NCI-H2107 treated with DMSO at 0.1 percent for 48 hours (cell line): ENCODE measurements at regions not wholly inside any gene's neighbourhood (a gene's known extent, or its start where the extent isn't known, plus 50 kb on each side); places are given as distances from the start of the nearest gene placed in this dataset.

Experiments used
- DNase-seq: peaks from one replicate; lab custom pipeline; 2025; ENCODE audit not compliant: unreplicated experiment; lab: John Stamatoyannopoulos, UW

DNA sequence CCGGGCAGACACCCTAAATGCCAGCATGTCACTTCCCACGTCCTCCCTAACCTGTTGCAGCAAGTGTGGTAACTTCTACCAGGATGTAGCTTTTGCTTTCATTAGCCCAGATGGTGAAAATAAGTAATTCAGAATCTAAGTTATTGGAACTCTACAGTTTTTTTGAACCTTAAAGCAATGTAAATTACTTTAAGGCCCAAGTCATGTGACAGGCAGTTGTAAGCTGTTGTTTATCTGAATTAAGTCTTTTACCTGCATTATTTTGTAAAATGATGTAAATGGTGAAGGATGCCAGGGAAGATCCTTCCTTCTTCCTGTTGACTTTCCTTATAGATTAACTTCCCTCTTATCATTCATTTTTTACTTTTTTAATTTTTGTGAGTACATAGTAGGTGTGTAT, 670.2 kb downstream of the SEMA5A start:
- no peak for DNase-seq

DNA sequence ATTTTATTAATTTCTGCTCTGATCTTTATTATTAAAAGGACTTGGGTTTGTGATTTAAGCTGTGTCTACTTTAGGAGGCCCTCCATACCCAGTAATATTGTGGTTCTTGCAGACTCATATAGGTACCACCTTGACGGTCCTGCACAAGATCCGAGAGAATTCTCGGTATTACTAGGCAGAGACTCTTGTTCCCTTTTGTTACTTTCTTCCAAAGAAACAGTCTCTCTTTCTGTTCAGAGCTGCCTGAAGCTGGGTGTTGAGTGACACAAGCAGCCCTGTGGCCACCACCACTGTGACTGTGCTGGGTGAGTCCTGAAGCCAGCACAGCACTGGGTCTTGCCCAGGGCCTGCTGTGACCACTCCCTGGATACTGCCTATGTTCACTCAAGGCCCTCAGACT, 666.6 kb downstream of the SEMA5A start:
- DNase-seq = no peak

DNA sequence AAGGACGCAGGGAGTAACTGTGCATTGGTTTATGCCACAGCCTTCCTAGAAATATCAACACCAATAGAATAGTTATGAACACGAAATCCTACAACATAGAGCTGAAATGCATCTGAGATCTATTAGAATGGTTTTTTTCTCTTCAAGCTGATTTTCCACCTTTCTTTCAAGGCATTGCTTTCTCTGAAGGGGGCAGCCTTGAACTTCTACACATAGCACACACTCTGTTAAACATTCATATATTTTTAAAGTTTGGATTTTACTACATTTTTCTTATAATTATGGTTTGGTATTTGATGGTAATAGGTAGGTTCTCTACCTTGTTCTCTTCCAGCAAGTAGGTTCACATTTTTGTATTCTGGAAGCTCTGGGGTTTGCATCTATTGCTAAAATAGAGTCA, 661.8 kb downstream of the SEMA5A start:
- DNase-seq = no peak

DNA sequence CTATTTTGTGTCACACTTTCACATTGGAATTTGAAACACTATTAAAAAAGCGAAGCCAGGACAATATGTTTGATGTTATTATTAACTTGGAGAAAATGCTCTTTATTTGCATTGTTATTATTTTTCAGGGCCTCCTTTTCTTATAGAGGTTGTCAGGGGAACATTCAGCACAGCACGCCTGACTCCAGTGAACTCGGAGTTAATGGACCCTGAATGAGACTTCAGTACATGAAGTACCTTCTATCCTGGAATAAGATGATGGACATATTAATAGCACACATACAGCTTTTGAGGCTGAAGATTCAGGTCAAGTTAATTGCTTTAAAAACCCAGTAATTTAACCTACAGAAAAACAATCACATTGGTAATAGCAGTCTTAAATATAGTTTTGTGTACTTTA, 652.9 kb downstream of the SEMA5A start:
- no peak for DNase-seq

DNA sequence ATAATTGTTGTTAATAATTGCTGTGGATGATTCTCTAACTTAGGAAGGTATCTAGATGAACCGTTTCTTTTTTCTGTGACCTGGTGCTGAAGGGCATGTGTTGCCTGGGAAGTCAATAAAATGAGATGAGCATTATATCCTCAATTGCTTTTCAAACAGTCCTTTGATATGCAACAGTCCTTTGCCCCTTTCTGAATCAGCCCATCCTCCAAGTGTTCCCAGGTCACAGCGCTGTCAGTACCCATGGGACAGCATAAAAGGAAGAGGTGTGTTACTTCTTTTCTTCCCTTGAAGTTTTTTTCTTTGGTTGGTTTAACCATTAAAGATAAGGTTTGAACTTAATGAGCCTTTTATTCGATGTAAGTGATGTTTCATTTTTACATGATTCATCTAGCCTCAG, 651.8 kb downstream of the SEMA5A start:
- DNase-seq = no peak

DNA sequence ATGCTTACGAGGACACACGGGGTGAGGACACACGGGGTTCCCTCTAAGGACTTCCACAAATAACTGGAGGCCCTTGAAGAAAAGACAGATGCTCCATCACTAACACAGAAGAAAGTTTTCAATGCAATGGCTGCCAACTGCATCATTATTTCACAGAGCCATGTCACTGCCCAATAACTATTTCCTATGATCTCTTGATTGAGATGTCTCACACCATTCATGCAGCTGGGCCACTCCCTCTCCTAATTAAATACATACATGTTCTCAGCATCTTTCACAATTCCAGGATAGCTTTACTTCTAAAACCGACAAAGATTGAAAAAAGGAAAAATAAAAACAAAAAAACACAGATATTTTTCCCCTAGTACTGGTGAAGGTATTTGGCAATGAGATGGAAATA, 650.8 kb downstream of the SEMA5A start:
- DNase-seq = no peak

DNA sequence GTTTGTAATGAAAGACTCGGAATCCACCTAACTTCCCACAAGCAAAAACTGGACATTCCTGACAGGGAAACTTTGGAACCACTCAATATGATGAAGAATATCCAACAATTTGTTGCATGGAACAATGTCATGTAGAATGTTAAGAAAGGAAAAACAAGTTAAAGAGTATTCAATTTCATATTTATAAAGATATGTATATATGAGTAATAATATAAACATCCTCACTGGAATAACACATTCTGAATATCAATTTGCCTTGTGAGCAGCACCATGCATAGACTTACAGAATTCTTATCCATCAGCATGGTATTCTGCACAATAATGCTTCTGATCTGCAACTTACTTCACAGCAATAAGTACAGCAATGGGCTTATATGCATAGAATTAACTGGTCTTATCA, 650.3 kb downstream of the SEMA5A start:
- DNase-seq = no peak

DNA sequence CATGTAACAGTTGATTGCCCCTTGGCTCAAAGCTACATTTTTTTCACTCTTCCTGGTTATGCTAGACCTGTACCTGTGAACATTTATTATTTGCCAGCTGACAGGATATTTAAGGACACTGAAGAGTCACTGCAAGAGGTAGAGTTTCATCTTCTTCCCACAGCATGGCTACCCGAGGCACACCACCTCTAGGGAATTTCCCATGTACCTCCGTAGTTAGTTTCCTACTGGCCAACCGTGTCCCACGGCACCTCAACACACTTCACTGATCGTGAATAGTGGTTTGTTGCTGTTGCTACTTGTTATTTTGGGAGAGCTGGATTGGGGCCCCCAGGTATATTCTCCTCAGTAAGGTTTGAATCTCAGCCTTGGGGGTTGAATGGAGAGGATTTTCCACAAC, 648.6 kb downstream of the SEMA5A start:
- peak; percentile 26 for DNase-seq

DNA sequence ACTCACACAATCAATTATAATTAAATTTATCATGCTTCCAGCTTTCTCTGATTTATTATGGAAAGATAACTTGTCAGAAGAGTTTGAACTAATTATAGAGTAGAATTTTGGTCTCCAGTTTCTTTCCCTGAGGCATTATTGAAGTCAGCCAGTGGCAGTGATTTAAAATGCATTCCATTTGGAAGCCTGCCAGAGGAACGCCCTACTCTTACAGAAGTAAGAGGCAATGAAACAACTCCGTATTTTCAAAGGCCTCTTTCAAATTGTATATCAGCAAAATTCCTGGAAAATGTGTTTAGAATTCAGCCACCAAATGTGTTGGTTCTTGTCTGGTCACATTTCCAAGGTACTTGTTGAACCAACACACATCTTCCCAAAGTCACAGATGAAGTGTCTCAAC, 640.9 kb downstream of the SEMA5A start:
- peak; percentile 7 for DNase-seq

DNA sequence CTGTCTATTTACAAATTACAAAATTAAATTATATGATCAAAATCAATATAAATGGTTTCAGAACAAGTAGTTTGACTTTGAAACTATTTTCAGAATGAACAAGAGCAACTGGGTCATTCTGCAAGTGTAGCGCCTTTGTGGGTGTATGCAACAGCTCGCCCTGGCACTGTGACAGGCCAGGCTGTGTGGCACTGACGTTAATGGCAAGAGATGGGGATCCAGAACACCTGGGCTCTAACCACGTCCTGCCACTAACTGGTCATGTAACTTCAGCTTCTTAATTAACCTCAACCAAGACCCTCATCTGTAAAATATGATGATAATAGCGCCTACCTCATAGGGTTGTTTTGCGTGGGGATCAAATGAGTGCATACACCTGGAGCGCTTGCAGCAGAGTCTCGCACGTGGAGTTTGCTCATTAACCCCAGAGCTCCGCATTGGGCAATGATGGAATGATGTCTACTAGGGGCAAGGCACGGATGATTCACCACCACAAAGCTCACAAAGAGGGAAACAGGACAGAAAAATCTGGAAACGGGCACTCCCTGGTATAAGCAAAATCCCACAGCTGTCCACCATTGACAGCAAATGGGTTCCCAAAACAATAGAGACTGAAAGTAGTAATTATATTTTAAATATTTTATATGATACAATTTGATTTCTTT, 639.4 kb downstream of the SEMA5A start:
- DNase-seq = no peak

DNA sequence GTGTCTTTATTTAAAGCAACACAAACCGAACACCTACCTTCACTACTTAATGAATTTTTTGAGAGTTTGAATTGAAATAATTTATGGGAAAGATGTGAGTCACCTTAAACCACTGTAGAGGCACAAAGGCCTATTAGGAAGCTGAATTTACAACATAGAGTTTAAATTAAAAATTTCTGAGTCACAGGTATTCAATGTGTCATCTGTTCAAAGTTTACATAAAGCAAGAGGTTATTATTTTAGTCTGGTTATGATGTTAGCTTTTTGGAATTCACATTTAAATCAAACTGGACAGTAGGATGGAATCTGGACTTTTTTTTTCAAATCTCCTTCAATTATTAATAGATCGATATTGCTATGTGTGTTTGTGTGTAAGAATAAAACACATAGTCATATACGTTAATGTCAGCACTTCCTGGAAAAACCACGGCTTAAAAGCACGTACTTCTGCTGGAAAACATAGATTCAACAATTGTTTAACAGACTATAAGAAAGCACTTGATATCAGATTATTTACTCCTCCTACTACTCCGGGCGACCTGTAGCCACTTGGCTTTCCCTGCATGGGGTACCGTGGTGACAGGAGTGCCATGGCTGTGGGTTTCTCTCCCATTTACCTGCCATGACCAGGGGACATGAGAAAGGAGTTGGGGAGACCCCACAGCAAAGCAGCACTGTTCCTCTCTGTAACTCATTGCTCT, 638.6 kb downstream of the SEMA5A start:
- DNase-seq = no peak

DNA sequence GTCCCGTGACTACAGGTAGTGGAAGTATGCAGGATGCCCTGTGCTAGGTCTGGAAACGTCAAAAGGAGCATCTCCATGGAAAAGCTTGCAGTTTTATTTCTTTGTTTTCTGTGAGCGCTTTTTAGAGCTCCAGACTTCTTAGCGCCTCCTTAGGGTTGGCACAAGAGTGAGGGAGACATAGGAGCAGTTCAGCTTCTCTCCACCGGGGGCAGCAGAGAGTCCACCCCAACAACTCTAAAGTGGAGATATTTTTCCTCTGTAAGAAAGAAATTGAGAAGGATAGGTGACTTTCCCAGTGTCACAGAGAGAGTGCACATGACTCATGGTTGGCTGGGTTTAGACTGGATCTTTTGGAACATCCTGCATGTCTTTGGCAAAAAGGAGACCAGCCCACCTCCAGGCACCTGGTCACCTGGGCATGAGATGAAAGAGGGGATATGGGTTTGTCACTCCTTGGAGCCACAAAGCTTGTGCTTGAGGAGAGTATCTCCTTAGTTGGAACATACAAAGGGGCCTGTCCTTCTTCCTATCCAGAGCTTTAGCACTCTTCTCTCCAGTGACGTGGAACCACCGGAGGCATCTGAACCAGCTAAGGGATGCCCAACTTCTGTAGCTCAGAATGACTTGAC, 637.7 kb downstream of the SEMA5A start:
- no peak for DNase-seq

DNA sequence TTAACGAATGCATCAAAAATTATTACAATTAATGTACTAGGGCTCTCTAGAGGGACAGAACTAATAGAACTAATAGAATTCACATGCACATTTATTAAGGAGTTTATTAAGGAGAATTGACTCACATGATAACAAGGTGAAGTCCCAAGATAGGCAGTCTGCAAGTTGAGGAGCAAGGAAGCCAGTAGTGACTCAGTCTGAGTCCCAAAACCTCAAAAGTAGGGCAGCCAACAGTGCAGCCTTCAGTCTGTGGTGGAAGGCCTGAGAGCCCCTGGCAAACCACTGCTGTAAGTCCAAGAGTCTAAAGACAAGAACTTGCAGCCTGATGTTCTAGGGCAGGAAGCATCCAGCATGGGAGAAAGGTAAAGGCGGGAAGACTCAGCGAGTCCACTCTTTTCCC, 633.8 kb downstream of the SEMA5A start:
- DNase-seq = no peak

DNA sequence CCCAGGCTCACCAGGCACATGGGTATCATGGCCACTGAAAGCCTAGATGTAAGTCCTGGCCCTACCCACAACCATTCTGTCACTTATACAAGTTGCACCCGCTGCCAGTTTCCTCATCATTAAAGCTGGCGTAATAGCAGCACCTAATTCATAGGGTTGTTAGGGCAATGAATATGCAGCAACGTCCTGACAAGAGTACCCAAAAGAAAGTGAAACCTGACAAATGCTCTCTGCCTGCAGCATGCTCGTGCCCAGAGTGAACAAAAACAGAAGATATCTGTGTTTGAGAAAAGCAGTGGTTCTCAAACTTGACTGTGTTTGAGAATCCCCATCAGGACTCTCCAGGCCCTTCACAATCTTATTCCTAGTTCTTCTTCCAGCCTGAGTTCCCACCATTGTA, 632.4 kb downstream of the SEMA5A start:
- no peak for DNase-seq

DNA sequence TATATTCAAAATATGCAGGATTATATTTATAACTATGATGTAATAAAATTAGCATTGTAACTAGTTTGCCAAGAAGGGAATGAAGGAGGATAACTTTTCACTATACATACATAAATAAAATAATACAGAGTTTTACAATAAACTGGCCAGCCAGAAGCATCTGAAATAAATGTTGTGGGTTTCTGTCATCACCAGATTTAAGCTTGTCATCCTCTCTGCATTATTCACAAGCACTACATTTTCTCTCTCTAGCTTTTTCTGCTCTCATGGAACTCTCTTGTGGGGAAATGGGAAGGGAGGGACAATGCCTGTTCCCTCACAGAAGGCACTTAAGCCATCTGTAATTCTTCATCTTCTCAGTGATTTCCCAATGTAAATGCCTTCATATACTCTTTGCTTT, 626.8 kb downstream of the SEMA5A start:
- no peak for DNase-seq

DNA sequence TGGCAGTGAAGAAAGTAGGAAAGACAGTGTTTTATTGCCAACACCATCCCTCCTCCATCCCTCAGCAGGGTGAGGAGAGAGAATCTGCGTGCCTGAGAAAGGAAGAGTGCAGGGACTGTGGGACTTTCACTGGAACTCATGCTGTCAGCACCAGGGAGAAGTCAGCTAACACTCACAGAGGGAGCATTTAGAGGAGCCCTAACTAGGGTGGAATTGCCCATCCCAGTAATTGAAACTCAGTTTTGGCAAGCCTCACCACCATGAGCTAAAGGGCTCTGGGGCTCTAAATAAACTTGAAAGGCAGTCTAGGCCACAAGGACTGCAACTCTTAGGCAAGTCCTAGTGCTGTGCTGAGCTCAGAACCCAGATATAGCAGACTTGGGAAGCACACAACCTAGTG, 622.3 kb downstream of the SEMA5A start:
- DNase-seq = no peak

DNA sequence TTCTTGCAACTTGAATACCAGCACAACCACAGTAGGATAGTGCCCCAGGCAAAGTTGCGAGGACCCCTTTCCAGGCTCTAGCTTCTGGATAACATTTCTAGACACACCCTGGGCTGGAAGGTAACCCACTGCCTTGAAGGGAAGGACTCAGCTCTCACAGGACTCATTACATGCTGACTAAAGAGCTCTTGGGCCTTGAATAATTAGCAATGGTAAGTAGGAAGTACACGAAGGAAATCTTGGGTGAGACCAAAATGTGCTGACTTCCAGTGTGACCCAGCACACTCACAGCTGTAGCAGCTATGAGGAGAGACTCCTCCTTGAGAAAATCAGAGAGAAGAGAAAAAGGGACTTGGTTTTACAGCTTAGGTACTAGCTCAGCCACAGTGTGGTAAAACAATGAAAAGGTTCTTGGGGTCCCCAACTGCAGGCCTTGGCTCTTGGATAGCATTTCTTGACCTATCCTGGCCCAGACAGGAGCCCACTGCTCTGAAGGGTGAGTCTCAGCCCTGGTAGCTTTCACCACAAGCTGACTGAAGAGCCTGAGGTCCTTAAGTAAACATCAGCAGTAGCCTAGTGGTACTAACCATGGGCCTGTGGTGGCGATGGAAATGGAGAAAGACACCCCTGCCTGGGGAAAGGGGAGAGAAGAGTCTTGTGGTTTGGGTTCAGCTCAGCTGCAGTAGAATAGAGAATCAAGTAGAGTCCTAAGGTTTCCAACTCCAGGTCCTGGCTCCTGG, 621.7 kb downstream of the SEMA5A start:
- peak; percentile 15 for DNase-seq

DNA sequence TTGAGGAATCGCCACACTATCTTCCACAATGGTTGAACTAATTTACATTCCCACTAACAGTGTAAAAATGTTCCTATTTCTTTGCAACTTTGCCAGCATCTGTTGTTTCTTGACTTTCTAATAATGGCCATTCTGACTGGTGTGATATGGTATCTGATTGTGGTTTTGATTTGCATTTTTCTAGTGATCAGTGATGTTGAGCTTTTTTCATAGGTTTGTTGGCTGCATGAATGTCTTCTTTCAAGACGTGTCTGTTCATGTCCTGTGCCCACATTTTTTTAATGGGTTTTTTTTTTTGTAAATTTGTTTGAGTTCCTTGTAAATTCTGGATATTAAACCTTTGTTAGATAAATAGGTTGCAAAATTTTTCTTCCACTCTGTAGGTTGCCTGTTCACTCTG, 615.9 kb downstream of the SEMA5A start:
- DNase-seq = no peak

DNA sequence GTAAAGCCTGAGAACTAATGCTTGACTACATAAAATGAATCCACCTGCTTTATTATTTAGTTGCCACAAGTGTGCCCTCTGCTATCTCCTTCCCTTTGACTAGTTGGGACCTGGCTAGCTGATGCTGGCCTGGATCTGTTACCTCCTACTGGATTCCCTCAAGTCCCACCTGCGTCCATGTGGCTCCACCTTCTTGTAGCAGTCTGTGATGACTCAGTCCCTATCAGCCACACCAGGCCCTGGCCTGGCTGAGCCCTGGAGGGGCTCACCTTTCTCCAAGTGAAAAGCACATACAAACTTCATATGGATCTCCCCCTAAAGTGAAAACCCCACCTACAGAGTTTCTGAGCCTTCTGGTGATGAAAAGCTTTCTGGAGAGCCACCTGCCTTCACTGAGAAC, 611.4 kb downstream of the SEMA5A start:
- no peak for DNase-seq

DNA sequence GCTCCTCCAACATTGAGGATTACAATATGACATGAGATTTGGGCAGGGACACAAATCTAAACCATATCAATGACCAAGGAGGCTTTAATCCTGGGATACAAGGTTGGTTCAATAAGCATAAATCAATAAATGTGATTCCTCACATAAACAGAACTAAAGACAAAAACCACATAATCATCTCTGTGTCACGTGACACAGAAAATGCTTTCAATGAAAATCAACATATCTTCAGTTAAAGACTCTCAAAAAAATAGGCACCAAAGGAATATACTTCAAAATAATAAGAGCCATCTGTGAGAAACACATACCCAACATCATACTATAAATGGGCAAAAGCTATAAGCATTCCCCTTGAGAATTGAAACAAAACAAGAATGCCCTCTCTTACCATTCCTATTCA, 604.9 kb downstream of the SEMA5A start:
- no peak for DNase-seq

DNA sequence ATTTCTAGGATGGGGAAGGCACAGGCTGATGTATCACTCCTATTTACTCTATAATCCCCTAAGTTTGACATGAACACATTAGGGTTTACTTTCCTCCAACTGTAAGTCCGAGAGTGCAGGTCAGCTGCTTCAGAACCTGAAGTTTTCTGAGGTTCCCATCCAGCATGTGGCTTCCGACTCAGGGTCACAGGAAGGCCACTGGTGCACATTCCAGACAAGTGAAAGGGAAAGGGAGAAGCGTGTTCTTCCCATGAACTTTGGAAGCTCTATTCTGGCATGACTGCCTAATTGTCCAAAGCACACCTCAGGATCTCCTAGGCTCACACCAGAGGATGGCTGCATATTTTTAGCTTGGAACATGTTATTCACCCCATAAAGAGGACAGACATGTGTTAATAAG, 602.6 kb downstream of the SEMA5A start:
- no peak for DNase-seq

DNA sequence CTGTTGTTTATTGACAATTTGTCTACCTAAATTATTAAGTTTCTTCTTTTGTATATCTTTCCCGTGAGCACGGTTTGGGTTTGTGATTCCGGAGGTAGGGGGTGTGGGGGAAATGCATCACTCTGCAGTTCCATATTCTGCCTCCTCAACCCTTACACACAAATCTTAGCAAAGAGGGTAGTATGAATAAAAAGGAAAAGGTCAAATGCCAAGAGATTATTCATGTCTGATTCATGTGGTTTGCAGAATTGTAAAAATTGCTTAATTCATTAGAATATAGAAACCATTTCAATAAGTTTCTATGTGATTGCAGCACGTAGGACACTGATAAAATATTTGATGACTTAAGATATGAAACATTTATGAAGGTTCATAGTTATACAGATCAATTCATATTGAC, 601.9 kb downstream of the SEMA5A start:
- DNase-seq = no peak
